ENCODE measurements at regions not wholly inside any gene's neighbourhood (a gene's known extent, or its start where the extent isn't known, plus 50 kb on each side); places are given as distances from the start of the nearest gene placed in this dataset.

- no peak for DNase-seq
Measured at GRCh38 chr6:170178561-170179477, 112.1 kb downstream of the DLL1 start.

GRCh38 chr6:170177772-170178560, 112.9 kb downstream of the DLL1 start:
- no peak for DNase-seq

GRCh38 chr6:170176898-170177771, 113.7 kb downstream of the DLL1 start:
- DNase-seq = no peak

GRCh38 chr6:170176136-170176897, 114.6 kb downstream of the DLL1 start:
- DNase-seq = peak in 1 of 3 donors; percentile 55

- no peak for DNase-seq
Measured at GRCh38 chr6:170175644-170176135, 115.2 kb downstream of the DLL1 start.

GRCh38 chr6:170174771-170175643, 115.9 kb downstream of the DLL1 start:
- no peak for DNase-seq

GRCh38 chr6:170174124-170174770, 116.6 kb downstream of the DLL1 start:
- peak in 1 of 3 donors; percentile 50 for DNase-seq

- no peak for DNase-seq
Measured at GRCh38 chr6:170173335-170173881, 117.5 kb downstream of the DLL1 start.

- no peak for DNase-seq
Measured at GRCh38 chr6:170172825-170173256, 118.0 kb downstream of the DLL1 start.

GRCh38 chr6:170172392-170172791, 118.5 kb downstream of the DLL1 start:
- DNase-seq = no peak

GRCh38 chr6:170167657-170168159, 123.2 kb downstream of the DLL1 start:
- DNase-seq = no peak

- DNase-seq = no peak
Measured at GRCh38 chr6:170166511-170167122, 124.3 kb downstream of the DLL1 start.

- DNase-seq = peak in 1 of 3 donors; percentile 36
Measured at GRCh38 chr6:170165471-170166117, 125.3 kb downstream of the DLL1 start.

- no peak for DNase-seq
Measured at GRCh38 chr6:170165085-170165470, 125.8 kb downstream of the DLL1 start.

- no peak for DNase-seq
Measured at GRCh38 chr6:170164271-170164900, 126.5 kb downstream of the DLL1 start.

- no peak for DNase-seq
Measured at GRCh38 chr6:170163405-170164170, 127.3 kb downstream of the DLL1 start.

Measured in muscle of back (tissue), 3 donors.